ENCODE measurements at regions not wholly inside any gene's neighbourhood (a gene's known extent, or its start where the extent isn't known, plus 50 kb on each side); places are given as distances from the start of the nearest gene placed in this dataset.

DNA sequence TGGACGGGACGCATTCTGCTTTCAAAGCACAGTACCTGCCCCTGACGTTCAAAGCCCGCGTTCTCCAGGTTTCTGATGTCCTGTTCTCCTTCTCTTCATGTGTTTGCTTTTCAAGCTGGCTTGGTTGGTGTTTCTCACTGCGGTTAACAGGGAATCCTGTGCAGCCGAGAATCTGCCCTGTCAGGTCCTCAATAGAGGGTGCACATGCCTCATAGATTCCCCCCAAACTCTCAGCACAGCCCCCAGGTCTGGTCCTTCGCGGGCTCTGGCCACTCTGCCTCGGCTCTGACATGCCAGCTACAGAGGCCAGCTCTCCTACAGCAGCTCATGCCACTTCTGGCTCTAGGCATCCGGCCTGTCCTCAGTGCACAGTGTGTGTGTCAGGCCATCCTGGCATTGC, 1343.8 kb downstream of the TBC1D22A start:
- TF ChIP-seq, protein P1, sequence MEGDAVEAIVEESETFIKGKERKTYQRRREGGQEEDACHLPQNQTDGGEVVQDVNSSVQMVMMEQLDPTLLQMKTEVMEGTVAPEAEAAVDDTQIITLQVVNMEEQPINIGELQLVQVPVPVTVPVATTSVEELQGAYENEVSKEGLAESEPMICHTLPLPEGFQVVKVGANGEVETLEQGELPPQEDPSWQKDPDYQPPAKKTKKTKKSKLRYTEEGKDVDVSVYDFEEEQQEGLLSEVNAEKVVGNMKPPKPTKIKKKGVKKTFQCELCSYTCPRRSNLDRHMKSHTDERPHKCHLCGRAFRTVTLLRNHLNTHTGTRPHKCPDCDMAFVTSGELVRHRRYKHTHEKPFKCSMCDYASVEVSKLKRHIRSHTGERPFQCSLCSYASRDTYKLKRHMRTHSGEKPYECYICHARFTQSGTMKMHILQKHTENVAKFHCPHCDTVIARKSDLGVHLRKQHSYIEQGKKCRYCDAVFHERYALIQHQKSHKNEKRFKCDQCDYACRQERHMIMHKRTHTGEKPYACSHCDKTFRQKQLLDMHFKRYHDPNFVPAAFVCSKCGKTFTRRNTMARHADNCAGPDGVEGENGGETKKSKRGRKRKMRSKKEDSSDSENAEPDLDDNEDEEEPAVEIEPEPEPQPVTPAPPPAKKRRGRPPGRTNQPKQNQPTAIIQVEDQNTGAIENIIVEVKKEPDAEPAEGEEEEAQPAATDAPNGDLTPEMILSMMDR (IDR thresholded peaks at IDR 0.05), result no peak
- no peak for TF ChIP-seq POLR2A (IDR thresholded peaks at IDR 0.05)

All from adrenal gland (tissue), 5 donors.